A673 (cell line): ENCODE measurements at regions not wholly inside any gene's neighbourhood (a gene's known extent, or its start where the extent isn't known, plus 50 kb on each side); places are given as distances from the start of the nearest gene placed in this dataset.

Experiments used
- EZH2 ChIP-seq: fragments of 200-600 bp; sonication (generic); IDR thresholded peaks from 2 replicates; pipeline ENCODE4 v1.6.1; 2017; ENCODE audit warnings: borderline replicate concordance, low read depth, mild to moderate bottlenecking, mixed read lengths, antibody characterized with exemption, low read length; ENCODE audit not compliant: poor library complexity, severe bottlenecking
- TF ChIP-seq, protein P1 (sequence below): fragments of 300-800, 200-600 bp; sonication (generic); conservative IDR thresholded peaks from 2 replicates; pipeline ENCODE4 v1.5.1; 2017; ENCODE audit warnings: low read depth, mild to moderate bottlenecking, antibody characterized with exemption, low read length, moderate library complexity, mixed read lengths

DNA sequence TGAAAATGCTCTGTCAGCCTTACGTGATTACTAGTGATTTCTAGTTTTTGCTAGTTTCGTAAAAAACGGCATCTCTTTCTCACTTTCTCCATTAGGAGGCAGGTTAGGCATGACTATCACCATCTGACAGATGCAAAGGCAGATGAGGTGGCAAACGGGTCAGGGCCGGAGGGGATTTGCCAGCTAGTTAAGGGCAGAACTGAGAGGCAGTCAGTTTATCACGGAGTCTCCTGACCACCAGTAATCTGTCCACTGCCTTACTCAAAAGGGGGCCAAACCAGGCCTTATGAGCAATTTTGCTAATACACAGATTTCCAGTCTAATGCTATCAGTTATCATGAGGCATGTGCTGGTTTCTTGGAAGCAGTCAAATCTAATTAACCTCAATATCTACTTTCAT, 159.3 kb downstream of the TSEN15 start:
- TF ChIP-seq, protein P1, sequence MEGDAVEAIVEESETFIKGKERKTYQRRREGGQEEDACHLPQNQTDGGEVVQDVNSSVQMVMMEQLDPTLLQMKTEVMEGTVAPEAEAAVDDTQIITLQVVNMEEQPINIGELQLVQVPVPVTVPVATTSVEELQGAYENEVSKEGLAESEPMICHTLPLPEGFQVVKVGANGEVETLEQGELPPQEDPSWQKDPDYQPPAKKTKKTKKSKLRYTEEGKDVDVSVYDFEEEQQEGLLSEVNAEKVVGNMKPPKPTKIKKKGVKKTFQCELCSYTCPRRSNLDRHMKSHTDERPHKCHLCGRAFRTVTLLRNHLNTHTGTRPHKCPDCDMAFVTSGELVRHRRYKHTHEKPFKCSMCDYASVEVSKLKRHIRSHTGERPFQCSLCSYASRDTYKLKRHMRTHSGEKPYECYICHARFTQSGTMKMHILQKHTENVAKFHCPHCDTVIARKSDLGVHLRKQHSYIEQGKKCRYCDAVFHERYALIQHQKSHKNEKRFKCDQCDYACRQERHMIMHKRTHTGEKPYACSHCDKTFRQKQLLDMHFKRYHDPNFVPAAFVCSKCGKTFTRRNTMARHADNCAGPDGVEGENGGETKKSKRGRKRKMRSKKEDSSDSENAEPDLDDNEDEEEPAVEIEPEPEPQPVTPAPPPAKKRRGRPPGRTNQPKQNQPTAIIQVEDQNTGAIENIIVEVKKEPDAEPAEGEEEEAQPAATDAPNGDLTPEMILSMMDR: peak; percentile 19; the same call in 1 of the 2 replicates
- no peak for TF ChIP-seq EZH2
